Testis (tissue), 2 donors: ENCODE measurements at regions not wholly inside any gene's neighbourhood (a gene's known extent, or its start where the extent isn't known, plus 50 kb on each side); places are given as distances from the start of the nearest gene placed in this dataset.

Source experiments
- DNase-seq: peaks from one replicate; pipeline ENCODE4 v3.0.0-alpha.2; 2019
- H3K27ac ChIP-seq, 2 donors: fragments of 200-600 bp; sonication (generic); one replicate each; pipeline ENCODE4 v1.5.1; 2019
- H3K27me3 ChIP-seq: fragments of 200-600 bp; sonication (generic); one replicate; pipeline ENCODE4 v1.5.1; 2019
- H3K36me3 ChIP-seq: fragments of 200-600 bp; sonication (generic); one replicate; pipeline ENCODE4 v1.5.1; 2017; ENCODE audit warnings: low read depth; ENCODE audit errors: missing control alignments
- H3K4me1 ChIP-seq: fragments of 200-600 bp; sonication (generic); one replicate; pipeline ENCODE4 v1.5.1; 2019
- H3K4me3 ChIP-seq, 2 donors: fragments of 200-600 bp; sonication (generic); one replicate each; pipeline ENCODE4 v1.5.1; 2017 to 2019
- H3K9me3 ChIP-seq: fragments of 200-600 bp; sonication (generic); one replicate; pipeline ENCODE4 v1.5.1; 2017
- POLR2A ChIP-seq: fragments of 450-650 bp; IDR thresholded peaks from one replicate; pipeline ENCODE4 v1.6.1; 2017; ENCODE audit warnings: antibody characterized with exemption, mild to moderate bottlenecking, moderate library complexity
- WGBS, 2 donors: methylation state at CpG; one replicate each; pipeline ENCODE4 v1.1.5; 2018; 5-methylcytosine and 5-hydroxymethylcytosine counted together
- intact Hi-C: fragments of 100-400 bp; cut with DNase I; formaldehyde crosslinking; loops from one replicate; pipeline ENCODE4 v1.15.1; 2023; ENCODE audit warnings: low total_unique reads
- TF ChIP-seq, protein P1 (sequence below), 3 experiments: fragments of 450-650 bp in 2 of 3; fragments of 200-600 bp in 1 of 3; sonication (generic) in 1 of 3; IDR thresholded peaks; one replicate each; pipeline ENCODE4 v1.5.1; 2016 to 2019; ENCODE audit warnings: antibody characterized with exemption in 3 of 3, mild to moderate bottlenecking in 2 of 3, moderate library complexity in 1 of 3

DNA sequence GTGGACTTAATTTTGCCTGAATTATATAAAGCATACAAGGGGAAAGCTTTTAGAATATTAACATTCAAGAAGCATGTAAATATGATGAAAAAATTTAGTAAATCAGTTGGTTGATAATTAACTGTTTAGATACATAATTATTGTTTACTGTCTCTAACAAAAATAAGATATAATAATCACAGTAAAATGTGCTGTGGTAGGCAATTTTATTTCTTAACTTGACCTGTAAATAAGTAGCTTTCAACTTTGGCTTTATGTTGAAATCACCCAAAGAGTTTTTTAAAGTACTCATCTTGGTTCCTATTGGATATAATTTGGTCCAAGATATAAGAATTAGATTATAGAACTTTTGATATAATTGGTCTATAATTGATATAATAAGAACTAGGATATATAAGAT is 1374.5 kb downstream of the NSUN3 start:
- H3K27ac ChIP-seq = no peak overlapping the region
- TF ChIP-seq, protein P1, sequence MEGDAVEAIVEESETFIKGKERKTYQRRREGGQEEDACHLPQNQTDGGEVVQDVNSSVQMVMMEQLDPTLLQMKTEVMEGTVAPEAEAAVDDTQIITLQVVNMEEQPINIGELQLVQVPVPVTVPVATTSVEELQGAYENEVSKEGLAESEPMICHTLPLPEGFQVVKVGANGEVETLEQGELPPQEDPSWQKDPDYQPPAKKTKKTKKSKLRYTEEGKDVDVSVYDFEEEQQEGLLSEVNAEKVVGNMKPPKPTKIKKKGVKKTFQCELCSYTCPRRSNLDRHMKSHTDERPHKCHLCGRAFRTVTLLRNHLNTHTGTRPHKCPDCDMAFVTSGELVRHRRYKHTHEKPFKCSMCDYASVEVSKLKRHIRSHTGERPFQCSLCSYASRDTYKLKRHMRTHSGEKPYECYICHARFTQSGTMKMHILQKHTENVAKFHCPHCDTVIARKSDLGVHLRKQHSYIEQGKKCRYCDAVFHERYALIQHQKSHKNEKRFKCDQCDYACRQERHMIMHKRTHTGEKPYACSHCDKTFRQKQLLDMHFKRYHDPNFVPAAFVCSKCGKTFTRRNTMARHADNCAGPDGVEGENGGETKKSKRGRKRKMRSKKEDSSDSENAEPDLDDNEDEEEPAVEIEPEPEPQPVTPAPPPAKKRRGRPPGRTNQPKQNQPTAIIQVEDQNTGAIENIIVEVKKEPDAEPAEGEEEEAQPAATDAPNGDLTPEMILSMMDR (IDR thresholded peaks at IDR 0.05) = no peak
- no peak for TF ChIP-seq POLR2A
- intact Hi-C loops = no loop called here
- DNase-seq = no peak
- no peaks in the 10 kb centered on the region for H3K9me3 ChIP-seq
- H3K4me3 ChIP-seq = no peak overlapping the region
- H3K27me3 ChIP-seq = no peaks in the 10 kb centered on the region
- H3K4me1 ChIP-seq = no peaks in the 10 kb centered on the region
- no peaks in the 10 kb centered on the region for H3K36me3 ChIP-seq

DNA sequence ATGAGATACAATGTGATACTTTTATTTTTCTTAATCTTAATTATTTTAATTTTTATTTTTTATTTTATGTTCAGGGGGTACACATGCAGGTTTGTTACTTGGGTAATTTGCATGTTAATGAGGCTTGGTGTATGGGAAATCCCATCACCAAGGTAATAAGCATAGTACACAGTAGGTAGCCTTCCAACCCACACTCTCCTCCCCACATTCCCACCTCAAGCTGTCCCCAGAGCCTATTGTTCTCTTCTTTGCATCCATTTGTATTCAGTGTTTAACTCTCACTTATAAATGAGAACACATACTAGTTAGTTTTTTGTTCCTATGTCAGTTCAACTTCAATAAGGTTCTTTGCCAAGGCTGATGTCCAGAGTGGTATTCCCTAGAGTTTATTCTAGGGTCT is 1375.4 kb downstream of the NSUN3 start:
- TF ChIP-seq POLR2A = no peak
- TF ChIP-seq, protein P1 (IDR thresholded peaks at IDR 0.05) = no peak
- intact Hi-C loops = no loop called here

DNA sequence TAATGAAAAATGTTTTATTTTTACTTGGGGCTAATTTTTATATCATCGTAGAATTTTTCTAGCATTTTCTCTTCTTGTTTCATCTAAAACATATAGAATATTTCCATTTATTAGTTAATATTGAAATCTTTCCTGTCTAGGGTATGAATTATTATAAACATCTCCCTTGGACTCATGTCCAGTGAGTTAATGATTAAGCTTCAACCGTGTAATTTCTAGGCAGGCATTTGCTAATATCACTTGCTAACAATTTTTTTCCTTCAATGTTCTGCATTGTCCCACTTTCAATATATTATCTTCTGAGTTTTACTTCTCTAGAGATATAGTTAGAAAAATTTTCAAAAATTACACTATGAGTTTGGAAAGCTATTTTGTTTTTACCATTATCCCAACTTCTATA is 1371.6 kb upstream of the EPHA6 start:
- intact Hi-C loops = no loop called here
- DNase-seq = no peak

More for the DNA sequence above, 1375.4 kb downstream of the NSUN3 start:
- no peak for DNase-seq
- H3K4me1 ChIP-seq = no peaks in the 10 kb centered on the region
- no peaks in the 10 kb centered on the region for H3K27me3 ChIP-seq
- H3K27ac ChIP-seq = no peak overlapping the region
- no peak overlapping the region for H3K4me3 ChIP-seq
- H3K9me3 ChIP-seq = no peaks in the 10 kb centered on the region
- H3K36me3 ChIP-seq = no peaks in the 10 kb centered on the region

DNA sequence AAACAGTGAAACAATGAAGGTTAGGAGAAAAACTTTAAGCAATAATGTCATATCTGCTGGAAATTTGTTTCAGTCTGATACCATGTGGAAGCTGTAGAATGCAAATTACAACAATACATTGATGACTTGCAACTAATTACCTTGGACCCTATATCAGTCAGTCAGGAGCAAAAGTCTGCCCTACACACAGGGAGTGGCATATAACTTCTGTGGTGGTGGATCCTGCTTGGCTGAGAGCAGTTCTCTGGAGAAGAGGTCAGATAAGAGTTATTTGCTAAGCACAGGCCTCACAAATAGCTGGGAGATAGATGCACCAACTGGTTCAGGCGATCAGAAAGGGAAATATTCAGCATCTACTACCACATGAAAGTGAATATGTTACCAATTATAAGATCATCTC is 1364.6 kb upstream of the EPHA6 start:
- H3K4me3 ChIP-seq = no peak overlapping the region
- H3K27me3 ChIP-seq = no peaks in the 10 kb centered on the region
- no peak for DNase-seq
- H3K4me1 ChIP-seq = no peaks in the 10 kb centered on the region
- WGBS, 2 donors = 95 to 100% methylated on average over 1 of the region's 1 CpG
- intact Hi-C loops = no loop called here
- no peak for TF ChIP-seq POLR2A
- TF ChIP-seq, protein P1 (IDR thresholded peaks at IDR 0.05) = no peak
- H3K27ac ChIP-seq = no peak overlapping the region
- no peaks in the 10 kb centered on the region for H3K36me3 ChIP-seq
- no peaks in the 10 kb centered on the region for H3K9me3 ChIP-seq

More for the DNA sequence above, 1371.6 kb upstream of the EPHA6 start:
- no peaks in the 10 kb centered on the region for H3K36me3 ChIP-seq
- H3K9me3 ChIP-seq = no peaks in the 10 kb centered on the region
- H3K27ac ChIP-seq = no peak overlapping the region
- no peaks in the 10 kb centered on the region for H3K4me1 ChIP-seq
- no peak for TF ChIP-seq POLR2A
- TF ChIP-seq, protein P1 (IDR thresholded peaks at IDR 0.05) = no peak
- H3K4me3 ChIP-seq = no peak overlapping the region
- no peaks in the 10 kb centered on the region for H3K27me3 ChIP-seq
- 86 to 87% methylated on average over 2 of the region's 2 CpGs for WGBS, 2 donors

DNA sequence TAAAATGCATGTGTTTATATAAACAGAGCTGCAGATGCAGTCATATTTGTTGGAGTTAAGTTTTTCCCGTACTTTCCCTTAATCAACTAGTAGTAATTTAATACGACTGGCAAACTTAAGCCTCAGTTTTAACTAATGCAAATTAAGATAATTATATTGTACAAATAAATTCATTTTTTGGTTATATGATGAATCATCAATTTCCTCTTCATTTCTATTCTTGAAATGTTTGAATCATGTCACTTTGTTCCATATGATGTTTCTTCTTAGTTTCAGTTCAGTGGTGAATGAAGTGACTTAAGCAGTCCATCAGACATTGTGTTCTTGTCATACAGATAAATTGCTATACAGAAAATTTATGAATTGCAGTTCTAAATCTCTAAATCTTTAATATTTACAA is 1361.2 kb upstream of the EPHA6 start:
- Histone ChIP-seq H3K9me3 (no peaks in the 10 kb centered on the region), H3K4me3 (no peak overlapping the region), H3K4me1 (no peaks in the 10 kb centered on the region), H3K36me3 (no peaks in the 10 kb centered on the region), H3K27ac (no peak overlapping the region), H3K27me3 (no peaks in the 10 kb centered on the region)
- no peak for DNase-seq
- 81 to 92% methylated on average over 2 of the region's 2 CpGs for WGBS, 2 donors
- TF ChIP-seq, protein P1 (IDR thresholded peaks at IDR 0.05) = no peak
- no peak for TF ChIP-seq POLR2A
- intact Hi-C loops = no loop called here
